Activated T-helper 2 cell treated with anti-CD3 and anti-CD28 coated beads, Interferon-gamma antibody, Interleukin-2, Interleukin-4, amounts not matched to agents 10 μg/mL and 5 μg/mL and 100 μg/mL, durations not matched to agents 14 hours and 24 hours and 36 hours (primary cell): ENCODE measurements at regions not wholly inside any gene's neighbourhood (a gene's known extent, or its start where the extent isn't known, plus 50 kb on each side); places are given as distances from the start of the nearest gene placed in this dataset.
"Not testable (repeated sequence)": the region's sequence is repeated elsewhere in the genome, so short reads cannot be mapped to it uniquely, and the experiment has no call there.

ENCODE experiments used
- DNase-seq: peaks from one replicate; pipeline ENCODE4 v3.0.0; 2021; ENCODE audit warnings: low spot score
- H3K27ac Mint-ChIP-seq: one replicate; pipeline ENCODE4 v1.8.0; 2021; ENCODE audit warnings: mixed read lengths
- H3K27me3 Mint-ChIP-seq: one replicate; pipeline ENCODE4 v1.8.0; 2021; ENCODE audit warnings: low read depth, mixed read lengths
- H3K36me3 Mint-ChIP-seq: one replicate; pipeline ENCODE4 v1.8.0; 2021; ENCODE audit warnings: low read depth, mixed read lengths
- H3K4me1 Mint-ChIP-seq: one replicate; pipeline ENCODE4 v1.8.0; 2021; ENCODE audit warnings: low read depth, mixed read lengths
- H3K4me3 Mint-ChIP-seq: one replicate; pipeline ENCODE4 v1.8.0; 2021; ENCODE audit warnings: low read depth, mild to moderate bottlenecking, moderate library complexity, mixed read lengths
- H3K9me3 Mint-ChIP-seq: one replicate; pipeline ENCODE4 v1.8.0; 2021; ENCODE audit warnings: mixed read lengths
- intact Hi-C: fragments of 100-400 bp; cut with micrococcal nuclease; formaldehyde crosslinking; loops from one replicate; pipeline ENCODE4 v1.15.1; 2023

GRCh38 chr11:103792981-103793468 lies 243.4 kb upstream of the DDI1 start:
- Mint-ChIP-seq H3K4me3 (no peak overlapping the region), H3K27ac (no peak overlapping the region), H3K4me1 (no peaks in the 10 kb centered on the region), H3K36me3 (no peaks in the 10 kb centered on the region), H3K9me3 (peaks cover 4% of the 10 kb centered on the region), H3K27me3 (no peaks in the 10 kb centered on the region)
- no peak for DNase-seq
- intact Hi-C loops, result no loop called here

GRCh38 chr11:103794262-103794661 lies 242.2 kb upstream of the DDI1 start:
- H3K27me3 Mint-ChIP-seq, result no peaks in the 10 kb centered on the region

GRCh38 chr11:103798026-103798425 lies 238.4 kb upstream of the DDI1 start:
- H3K9me3 Mint-ChIP-seq, result no peaks in the 10 kb centered on the region
- no peaks in the 10 kb centered on the region for H3K27me3 Mint-ChIP-seq
- no peaks in the 10 kb centered on the region for H3K36me3 Mint-ChIP-seq
- DNase-seq, result no peak
- intact Hi-C loops, result no loop called here
- no peak overlapping the region for H3K4me3 Mint-ChIP-seq
- H3K27ac Mint-ChIP-seq, result no peak overlapping the region
- H3K4me1 Mint-ChIP-seq, result no peaks in the 10 kb centered on the region

More at GRCh38 chr11:103794262-103794661, 242.2 kb upstream of the DDI1 start:
- Mint-ChIP-seq H3K9me3 (peaks cover 4% of the 10 kb centered on the region), H3K4me1 (no peaks in the 10 kb centered on the region), H3K36me3 (no peaks in the 10 kb centered on the region), H3K4me3 (no peak overlapping the region), H3K27ac (no peak overlapping the region)
- intact Hi-C loops, result no loop called here
- no peak for DNase-seq

- Mint-ChIP-seq H3K9me3 (no peaks in the 10 kb centered on the region), H3K27me3 (no peaks in the 10 kb centered on the region), H3K4me1 (no peaks in the 10 kb centered on the region), H3K4me3 (no peak overlapping the region), H3K27ac (no peak overlapping the region), H3K36me3 (no peaks in the 10 kb centered on the region)
- intact Hi-C loops, result no loop called here
- no peak for DNase-seq
These were observed 238.0 kb upstream of the DDI1 start for GRCh38 chr11:103798446-103798845.

- no peaks in the 10 kb centered on the region for H3K4me1 Mint-ChIP-seq
- DNase-seq, result no peak
- no peaks in the 10 kb centered on the region for H3K36me3 Mint-ChIP-seq
- intact Hi-C loops, result no loop called here
- no peaks in the 10 kb centered on the region for H3K9me3 Mint-ChIP-seq
- no peak overlapping the region for H3K4me3 Mint-ChIP-seq
- H3K27ac Mint-ChIP-seq, result no peak overlapping the region
- H3K27me3 Mint-ChIP-seq, result no peaks in the 10 kb centered on the region
These were observed 235.9 kb upstream of the DDI1 start for GRCh38 chr11:103800406-103801114.

GRCh38 chr11:103803062-103803461 lies 233.4 kb upstream of the DDI1 start:
- Mint-ChIP-seq H3K27ac (no peak overlapping the region), H3K4me3 (no peak overlapping the region), H3K27me3 (no peaks in the 10 kb centered on the region), H3K4me1 (no peaks in the 10 kb centered on the region), H3K9me3 (no peaks in the 10 kb centered on the region), H3K36me3 (no peaks in the 10 kb centered on the region)
- no peak for DNase-seq
- intact Hi-C loops, result no loop called here

GRCh38 chr11:103805688-103806009 lies 230.8 kb upstream of the DDI1 start:
- intact Hi-C loops, result no loop called here
- Mint-ChIP-seq H3K27ac (no peak overlapping the region), H3K27me3 (no peaks in the 10 kb centered on the region), H3K4me1 (no peaks in the 10 kb centered on the region), H3K9me3 (no peaks in the 10 kb centered on the region), H3K36me3 (no peaks in the 10 kb centered on the region), H3K4me3 (no peak overlapping the region)
- DNase-seq, result no peak

GRCh38 chr11:103806130-103806895 lies 230.1 kb upstream of the DDI1 start:
- Mint-ChIP-seq H3K36me3 (no peaks in the 10 kb centered on the region), H3K9me3 (no peaks in the 10 kb centered on the region), H3K4me1 (no peaks in the 10 kb centered on the region), H3K4me3 (no peak overlapping the region), H3K27me3 (no peaks in the 10 kb centered on the region), H3K27ac (no peak overlapping the region)
- DNase-seq, result no peak
- intact Hi-C loops, result no loop called here

- Mint-ChIP-seq H3K27ac (no peak overlapping the region), H3K4me3 (no peak overlapping the region), H3K27me3 (no peaks in the 10 kb centered on the region), H3K36me3 (no peaks in the 10 kb centered on the region), H3K9me3 (no peaks in the 10 kb centered on the region), H3K4me1 (no peaks in the 10 kb centered on the region)
- no peak for DNase-seq
- intact Hi-C loops, result no loop called here
These were observed 228.6 kb upstream of the DDI1 start for GRCh38 chr11:103807806-103808205.

GRCh38 chr11:103808252-103808651 lies 228.2 kb upstream of the DDI1 start:
- H3K4me3 Mint-ChIP-seq, result no peak overlapping the region
- no peak overlapping the region for H3K27ac Mint-ChIP-seq
- H3K4me1 Mint-ChIP-seq, result no peaks in the 10 kb centered on the region
- H3K36me3 Mint-ChIP-seq, result no peaks in the 10 kb centered on the region
- no peak for DNase-seq
- H3K9me3 Mint-ChIP-seq, result no peaks in the 10 kb centered on the region
- no peaks in the 10 kb centered on the region for H3K27me3 Mint-ChIP-seq
- intact Hi-C loops, result no loop called here

- Mint-ChIP-seq H3K36me3 (no peaks in the 10 kb centered on the region), H3K27ac (no peak overlapping the region), H3K4me1 (no peaks in the 10 kb centered on the region), H3K27me3 (no peaks in the 10 kb centered on the region), H3K4me3 (no peak overlapping the region), H3K9me3 (no peaks in the 10 kb centered on the region)
- intact Hi-C loops, result no loop called here
- DNase-seq, result no peak
These were observed 224.5 kb upstream of the DDI1 start for GRCh38 chr11:103811870-103812455.

- no peak overlapping the region for H3K4me3 Mint-ChIP-seq
- intact Hi-C loops, result no loop called here
- no peak for DNase-seq
- H3K27ac Mint-ChIP-seq, result no peak overlapping the region
- no peaks in the 10 kb centered on the region for H3K9me3 Mint-ChIP-seq
- no peaks in the 10 kb centered on the region for H3K36me3 Mint-ChIP-seq
- no peaks in the 10 kb centered on the region for H3K4me1 Mint-ChIP-seq
- H3K27me3 Mint-ChIP-seq, result no peaks in the 10 kb centered on the region
These were observed 223.8 kb upstream of the DDI1 start for GRCh38 chr11:103812680-103813079.

GRCh38 chr11:103820345-103820744 lies 216.1 kb upstream of the DDI1 start:
- H3K27ac Mint-ChIP-seq, H3K36me3 Mint-ChIP-seq, DNase-seq, H3K27me3 Mint-ChIP-seq, intact Hi-C loops, H3K9me3 Mint-ChIP-seq, H3K4me3 Mint-ChIP-seq, H3K4me1 Mint-ChIP-seq: not testable (repeated sequence)
